ENCODE measurements at regions not wholly inside any gene's neighbourhood (a gene's known extent, or its start where the extent isn't known, plus 50 kb on each side); places are given as distances from the start of the nearest gene placed in this dataset.

DNA sequence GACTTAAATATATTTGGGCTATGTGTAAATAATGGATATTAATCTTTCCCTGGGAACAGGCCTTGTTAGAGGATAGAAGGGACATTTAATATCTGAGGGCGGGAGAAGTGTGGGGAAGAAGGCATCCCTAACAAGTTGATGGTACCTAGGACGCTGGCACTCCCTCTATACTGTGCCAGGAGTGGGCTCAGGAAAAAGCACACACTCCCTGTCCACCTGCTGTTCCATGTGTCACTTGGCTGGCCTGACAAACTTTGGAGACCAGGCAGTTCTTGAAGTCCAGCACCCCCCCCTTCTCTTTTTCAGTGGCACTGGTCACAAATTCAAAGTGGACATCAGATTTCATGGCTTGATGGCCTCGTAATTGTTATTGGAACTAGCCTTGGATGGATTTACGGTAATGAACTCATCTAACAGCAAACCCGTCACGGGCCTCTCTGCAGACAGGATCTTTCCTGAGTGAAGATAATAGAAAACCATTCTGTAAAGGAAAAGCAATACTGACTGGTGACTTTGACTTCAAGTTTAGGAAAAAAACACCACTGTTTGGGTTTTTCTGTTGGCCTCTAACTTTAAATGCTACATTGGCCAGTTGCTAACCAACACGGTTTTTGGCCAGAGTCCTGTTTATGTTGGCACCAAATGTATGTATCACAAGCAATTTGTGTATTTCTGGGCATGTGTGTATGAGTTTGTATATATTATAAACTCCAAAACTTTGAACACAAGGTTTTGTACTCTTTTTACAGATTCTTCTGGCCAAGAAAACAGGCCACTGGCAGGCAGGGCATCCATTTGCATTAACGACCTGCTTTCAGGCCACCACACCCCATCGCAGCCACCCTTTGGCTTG, 552.6 kb downstream of the CCDC171 start:
- Histone ChIP-seq H3K27me3 (ENCODE audit: insufficient read depth) (no peaks in the 10 kb centered on the region), H3K4me2 (no peak overlapping the region), H3K27ac (ENCODE audit: low read depth in 2 of 2, low read length in 1 of 2) (no peak overlapping the region), H4K20me1 (ENCODE audit: insufficient read depth) (no peaks in the 10 kb centered on the region), H3K36me3 (replicated peaks in 1 of 2; ENCODE audit: control insufficient read depth in 1 of 2, insufficient read depth in 2 of 2, low read length in 1 of 2) (no peaks in the 10 kb centered on the region), H3K4me3 (ENCODE audit: low read depth in 2 of 2, low read length in 1 of 2) (no peak overlapping the region), H3K9ac (no peak overlapping the region), H3K9me3 (no peaks in the 10 kb centered on the region), H3K9me2 (no peaks in the 10 kb centered on the region), H2AFZ (ENCODE audit: low read depth) (no peak overlapping the region), H3K79me2 (ENCODE audit: insufficient read depth) (no peaks in the 10 kb centered on the region), H3F3A (replicated peaks; ENCODE audit: insufficient read depth) (no peaks in the 10 kb centered on the region), H3K4me1 (ENCODE audit: control insufficient read depth in 1 of 2, insufficient read depth in 2 of 2, low read depth in 1 of 2, low read length in 1 of 2) (no peaks in the 10 kb centered on the region)
- CTCF ChIA-PET, result no interaction called here
- TF ChIP-seq JUND (IDR thresholded peaks at IDR 0.05), result no peak
- no peak for TF ChIP-seq RFX5 (IDR thresholded peaks at IDR 0.05; ENCODE audit: low read length)
- no peak for TF ChIP-seq TAF1 (IDR thresholded peaks at IDR 0.05; ENCODE audit: borderline replicate concordance, low read depth, low read length)
- 70% methylated on average over 9 of the region's 9 CpGs for WGBS (ENCODE audit: low lambda C conversion rate)
- DNase-seq, result no peak
- POLR2A ChIA-PET, result no interaction called here

DNA sequence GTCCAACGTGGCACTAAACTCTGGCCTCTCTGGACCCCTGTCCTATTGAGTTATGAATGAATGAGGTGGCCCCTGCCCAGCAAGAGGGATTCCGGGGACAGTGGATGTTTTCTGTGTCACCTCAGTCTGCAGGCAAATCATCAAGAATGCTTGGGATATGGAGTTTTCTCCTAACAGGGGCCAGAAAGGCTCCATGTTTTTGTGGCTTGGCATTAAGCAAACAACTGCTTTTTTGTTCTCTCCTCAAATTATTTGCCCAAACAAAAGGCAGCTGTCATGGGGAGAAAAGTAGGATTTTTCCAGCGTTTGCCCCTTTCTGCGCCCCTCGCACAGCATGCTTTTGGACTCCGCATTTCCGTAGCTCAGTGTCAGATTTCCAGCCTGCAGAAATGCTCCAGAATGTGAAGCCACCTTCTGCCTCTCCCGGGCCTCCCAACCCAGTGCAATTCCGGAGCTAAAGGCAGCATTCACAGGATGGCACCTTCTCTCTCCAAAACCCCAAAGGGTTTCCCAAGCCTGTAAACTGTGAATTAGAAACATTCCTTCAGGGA, 553.3 kb downstream of the CCDC171 start:
- Histone ChIP-seq H3K4me1 (ENCODE audit: control insufficient read depth in 1 of 2, insufficient read depth in 2 of 2, low read depth in 1 of 2, low read length in 1 of 2) (no peaks in the 10 kb centered on the region), H3K79me2 (ENCODE audit: insufficient read depth) (no peaks in the 10 kb centered on the region), H4K20me1 (ENCODE audit: insufficient read depth) (no peaks in the 10 kb centered on the region), H3K36me3 (replicated peaks in 1 of 2; ENCODE audit: control insufficient read depth in 1 of 2, insufficient read depth in 2 of 2, low read length in 1 of 2) (no peaks in the 10 kb centered on the region), H3K4me3 (ENCODE audit: low read depth in 2 of 2, low read length in 1 of 2) (no peak overlapping the region), H3K4me2 (no peak overlapping the region), H3K9me2 (no peaks in the 10 kb centered on the region), H3K27me3 (ENCODE audit: insufficient read depth) (no peaks in the 10 kb centered on the region), H3F3A (replicated peaks; ENCODE audit: insufficient read depth) (no peaks in the 10 kb centered on the region), H2AFZ (ENCODE audit: low read depth) (no peak overlapping the region), H3K27ac (ENCODE audit: low read depth in 2 of 2, low read length in 1 of 2) (no peak overlapping the region), H3K9me3 (no peaks in the 10 kb centered on the region), H3K9ac (no peak overlapping the region)
- WGBS (ENCODE audit: low lambda C conversion rate), result 77% methylated on average over 9 of the region's 9 CpGs
- ChIA-PET POLR2A (no interaction called here), CTCF (no interaction called here)
- TF ChIP-seq GATA2 (CRISPR knock-in tag; IDR thresholded peaks at IDR 0.05) (no peak), NFIC (IDR thresholded peaks at IDR 0.05; ENCODE audit: borderline replicate concordance) (no peak), TAF1 (IDR thresholded peaks at IDR 0.05; ENCODE audit: borderline replicate concordance, low read depth, low read length) (no peak), RAD21 (IDR thresholded peaks at IDR 0.05; ENCODE audit: low read length) (no peak), IRF3 (IDR thresholded peaks at IDR 0.05; ENCODE audit: low read depth, low read length) (no peak), EP300 (IDR thresholded peaks at IDR 0.05; ENCODE audit: borderline replicate concordance in 1 of 2, low read depth in 1 of 2, low read length in 1 of 2) (no peak), RFX5 (IDR thresholded peaks at IDR 0.05; ENCODE audit: low read length) (no peak)
- TF ChIP-seq, protein P1, sequence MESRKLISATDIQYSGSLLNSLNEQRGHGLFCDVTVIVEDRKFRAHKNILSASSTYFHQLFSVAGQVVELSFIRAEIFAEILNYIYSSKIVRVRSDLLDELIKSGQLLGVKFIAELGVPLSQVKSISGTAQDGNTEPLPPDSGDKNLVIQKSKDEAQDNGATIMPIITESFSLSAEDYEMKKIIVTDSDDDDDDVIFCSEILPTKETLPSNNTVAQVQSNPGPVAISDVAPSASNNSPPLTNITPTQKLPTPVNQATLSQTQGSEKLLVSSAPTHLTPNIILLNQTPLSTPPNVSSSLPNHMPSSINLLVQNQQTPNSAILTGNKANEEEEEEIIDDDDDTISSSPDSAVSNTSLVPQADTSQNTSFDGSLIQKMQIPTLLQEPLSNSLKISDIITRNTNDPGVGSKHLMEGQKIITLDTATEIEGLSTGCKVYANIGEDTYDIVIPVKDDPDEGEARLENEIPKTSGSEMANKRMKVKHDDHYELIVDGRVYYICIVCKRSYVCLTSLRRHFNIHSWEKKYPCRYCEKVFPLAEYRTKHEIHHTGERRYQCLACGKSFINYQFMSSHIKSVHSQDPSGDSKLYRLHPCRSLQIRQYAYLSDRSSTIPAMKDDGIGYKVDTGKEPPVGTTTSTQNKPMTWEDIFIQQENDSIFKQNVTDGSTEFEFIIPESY (IDR thresholded peaks at IDR 0.05; ENCODE audit: borderline replicate concordance, low read depth), result no peak
- TF ChIP-seq, protein P2, sequence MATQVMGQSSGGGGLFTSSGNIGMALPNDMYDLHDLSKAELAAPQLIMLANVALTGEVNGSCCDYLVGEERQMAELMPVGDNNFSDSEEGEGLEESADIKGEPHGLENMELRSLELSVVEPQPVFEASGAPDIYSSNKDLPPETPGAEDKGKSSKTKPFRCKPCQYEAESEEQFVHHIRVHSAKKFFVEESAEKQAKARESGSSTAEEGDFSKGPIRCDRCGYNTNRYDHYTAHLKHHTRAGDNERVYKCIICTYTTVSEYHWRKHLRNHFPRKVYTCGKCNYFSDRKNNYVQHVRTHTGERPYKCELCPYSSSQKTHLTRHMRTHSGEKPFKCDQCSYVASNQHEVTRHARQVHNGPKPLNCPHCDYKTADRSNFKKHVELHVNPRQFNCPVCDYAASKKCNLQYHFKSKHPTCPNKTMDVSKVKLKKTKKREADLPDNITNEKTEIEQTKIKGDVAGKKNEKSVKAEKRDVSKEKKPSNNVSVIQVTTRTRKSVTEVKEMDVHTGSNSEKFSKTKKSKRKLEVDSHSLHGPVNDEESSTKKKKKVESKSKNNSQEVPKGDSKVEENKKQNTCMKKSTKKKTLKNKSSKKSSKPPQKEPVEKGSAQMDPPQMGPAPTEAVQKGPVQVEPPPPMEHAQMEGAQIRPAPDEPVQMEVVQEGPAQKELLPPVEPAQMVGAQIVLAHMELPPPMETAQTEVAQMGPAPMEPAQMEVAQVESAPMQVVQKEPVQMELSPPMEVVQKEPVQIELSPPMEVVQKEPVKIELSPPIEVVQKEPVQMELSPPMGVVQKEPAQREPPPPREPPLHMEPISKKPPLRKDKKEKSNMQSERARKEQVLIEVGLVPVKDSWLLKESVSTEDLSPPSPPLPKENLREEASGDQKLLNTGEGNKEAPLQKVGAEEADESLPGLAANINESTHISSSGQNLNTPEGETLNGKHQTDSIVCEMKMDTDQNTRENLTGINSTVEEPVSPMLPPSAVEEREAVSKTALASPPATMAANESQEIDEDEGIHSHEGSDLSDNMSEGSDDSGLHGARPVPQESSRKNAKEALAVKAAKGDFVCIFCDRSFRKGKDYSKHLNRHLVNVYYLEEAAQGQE (IDR thresholded peaks at IDR 0.05; ENCODE audit: low read depth, low read length), result no peak
- no peak for DNase-seq

All from SK-N-SH (cell line).